ENCODE measurements at regions not wholly inside any gene's neighbourhood (a gene's known extent, or its start where the extent isn't known, plus 50 kb on each side); places are given as distances from the start of the nearest gene placed in this dataset.

DNA sequence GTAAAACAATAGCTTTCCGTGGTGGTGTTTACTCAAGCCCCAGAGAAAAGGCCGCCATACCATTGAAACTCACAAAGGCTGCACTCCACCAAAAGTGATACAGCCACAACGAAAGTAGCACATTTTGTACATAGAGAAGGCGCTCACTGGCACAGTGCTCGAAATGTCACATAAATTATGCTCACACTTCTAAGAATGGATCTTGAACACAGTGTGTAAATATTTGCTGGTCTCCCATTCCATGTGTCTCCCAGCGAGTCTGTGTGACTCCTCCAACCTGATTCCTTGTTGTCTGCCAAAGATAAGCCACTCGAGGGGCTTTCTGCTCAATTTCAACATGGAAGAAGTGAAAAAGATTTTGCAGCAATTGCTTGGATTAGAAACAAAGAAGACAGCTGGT, 234.0 kb upstream of the VCX3A start:
- TF ChIP-seq, protein P1, sequence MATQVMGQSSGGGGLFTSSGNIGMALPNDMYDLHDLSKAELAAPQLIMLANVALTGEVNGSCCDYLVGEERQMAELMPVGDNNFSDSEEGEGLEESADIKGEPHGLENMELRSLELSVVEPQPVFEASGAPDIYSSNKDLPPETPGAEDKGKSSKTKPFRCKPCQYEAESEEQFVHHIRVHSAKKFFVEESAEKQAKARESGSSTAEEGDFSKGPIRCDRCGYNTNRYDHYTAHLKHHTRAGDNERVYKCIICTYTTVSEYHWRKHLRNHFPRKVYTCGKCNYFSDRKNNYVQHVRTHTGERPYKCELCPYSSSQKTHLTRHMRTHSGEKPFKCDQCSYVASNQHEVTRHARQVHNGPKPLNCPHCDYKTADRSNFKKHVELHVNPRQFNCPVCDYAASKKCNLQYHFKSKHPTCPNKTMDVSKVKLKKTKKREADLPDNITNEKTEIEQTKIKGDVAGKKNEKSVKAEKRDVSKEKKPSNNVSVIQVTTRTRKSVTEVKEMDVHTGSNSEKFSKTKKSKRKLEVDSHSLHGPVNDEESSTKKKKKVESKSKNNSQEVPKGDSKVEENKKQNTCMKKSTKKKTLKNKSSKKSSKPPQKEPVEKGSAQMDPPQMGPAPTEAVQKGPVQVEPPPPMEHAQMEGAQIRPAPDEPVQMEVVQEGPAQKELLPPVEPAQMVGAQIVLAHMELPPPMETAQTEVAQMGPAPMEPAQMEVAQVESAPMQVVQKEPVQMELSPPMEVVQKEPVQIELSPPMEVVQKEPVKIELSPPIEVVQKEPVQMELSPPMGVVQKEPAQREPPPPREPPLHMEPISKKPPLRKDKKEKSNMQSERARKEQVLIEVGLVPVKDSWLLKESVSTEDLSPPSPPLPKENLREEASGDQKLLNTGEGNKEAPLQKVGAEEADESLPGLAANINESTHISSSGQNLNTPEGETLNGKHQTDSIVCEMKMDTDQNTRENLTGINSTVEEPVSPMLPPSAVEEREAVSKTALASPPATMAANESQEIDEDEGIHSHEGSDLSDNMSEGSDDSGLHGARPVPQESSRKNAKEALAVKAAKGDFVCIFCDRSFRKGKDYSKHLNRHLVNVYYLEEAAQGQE (tag by site-specific recombination; IDR thresholded peaks at IDR 0.05), result no peak
- TF ChIP-seq ZNF274 (IDR thresholded peaks at IDR 0.05; ENCODE audit: low read length) (no peak), ZNF274 (tag by site-specific recombination; IDR thresholded peaks at IDR 0.05; ENCODE audit: borderline replicate concordance) (no peak)
